GM19035 (cell line): ENCODE measurements at regions not wholly inside any gene's neighbourhood (a gene's known extent, or its start where the extent isn't known, plus 50 kb on each side); places are given as distances from the start of the nearest gene placed in this dataset.
A peak's percentile ranks its signal among the peaks of the same experiment; 100 is the strongest.

Experiments used
- ATAC-seq: cut with Tn5 transposase; IDR thresholded peaks from one replicate; pipeline ENCODE4 v1.9.1; 2021; ENCODE audit not compliant: unreplicated experiment

DNA sequence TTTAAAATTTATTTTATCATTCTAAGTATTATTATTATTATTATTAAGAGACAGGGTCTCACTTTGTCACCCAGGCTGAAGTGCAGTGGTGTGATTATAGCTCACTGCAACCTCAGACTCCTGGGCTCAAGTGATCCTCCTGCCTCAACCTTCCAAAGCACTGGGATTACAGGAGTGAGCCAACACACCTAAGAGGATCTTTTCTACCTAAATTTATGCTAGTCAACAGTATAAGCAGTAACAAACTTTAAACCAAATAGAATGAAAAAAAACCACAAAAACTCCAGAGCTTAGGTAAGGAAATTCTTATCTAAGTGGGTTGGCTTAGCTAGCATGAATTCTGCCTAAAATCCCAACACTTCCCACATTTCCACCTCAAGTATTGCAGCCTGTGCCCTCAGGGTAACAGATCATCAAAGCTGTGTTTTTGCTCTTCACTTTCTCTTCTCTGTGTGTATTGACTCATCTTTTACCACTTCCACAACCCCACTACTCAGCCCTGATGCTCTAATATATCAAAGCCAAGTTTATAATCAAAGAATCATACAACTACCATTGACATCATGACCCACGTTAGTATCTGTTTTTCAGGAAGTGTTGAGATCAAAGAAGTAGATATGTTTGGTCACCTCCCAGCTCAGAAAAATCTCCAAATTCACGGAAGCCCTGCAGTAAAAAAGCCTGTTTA is 93.7 kb upstream of the SPON1 start:
- no peak for ATAC-seq

DNA sequence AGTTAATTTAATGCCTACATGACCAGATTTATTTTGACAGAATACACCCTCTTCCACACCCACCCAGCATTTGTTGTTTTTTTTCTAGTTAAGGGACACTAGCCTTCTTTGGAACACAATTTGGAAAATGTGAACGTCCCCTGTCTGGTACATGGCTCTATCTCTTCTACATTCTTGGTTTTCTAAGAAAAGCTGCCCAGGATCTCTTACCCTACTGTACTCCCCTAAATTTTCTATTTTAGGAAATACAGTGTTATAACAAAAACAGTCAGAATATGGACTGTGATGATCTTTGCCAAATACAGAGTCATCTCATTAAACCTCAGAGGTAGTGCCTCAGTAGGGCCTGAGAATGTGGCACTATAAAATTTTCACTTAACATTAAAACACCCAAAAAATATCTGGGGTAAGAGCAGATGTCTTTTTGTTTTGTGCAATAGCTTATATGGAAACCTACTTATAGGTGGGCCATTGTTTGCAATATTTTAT is 93.1 kb upstream of the SPON1 start:
- no peak for ATAC-seq

DNA sequence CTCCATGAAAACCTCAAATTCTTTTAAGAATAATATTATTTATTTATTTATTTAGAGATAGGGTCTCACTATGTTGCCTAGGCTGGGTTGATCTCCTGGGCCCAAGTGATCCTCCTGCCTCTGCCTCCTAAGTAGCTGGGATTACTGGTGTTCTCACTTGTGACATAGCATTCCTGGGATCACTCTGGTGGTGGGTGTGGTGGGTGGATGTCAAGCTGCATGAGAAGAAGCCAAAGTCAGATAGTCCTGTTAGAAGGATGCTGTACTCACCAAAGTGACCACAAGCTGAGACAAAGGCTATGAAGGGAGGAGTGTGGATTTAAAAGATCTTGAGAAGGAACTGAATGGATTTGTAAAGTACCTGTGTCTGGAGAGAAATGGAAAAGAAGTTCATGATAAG is 87.9 kb upstream of the SPON1 start:
- ATAC-seq = no peak

DNA sequence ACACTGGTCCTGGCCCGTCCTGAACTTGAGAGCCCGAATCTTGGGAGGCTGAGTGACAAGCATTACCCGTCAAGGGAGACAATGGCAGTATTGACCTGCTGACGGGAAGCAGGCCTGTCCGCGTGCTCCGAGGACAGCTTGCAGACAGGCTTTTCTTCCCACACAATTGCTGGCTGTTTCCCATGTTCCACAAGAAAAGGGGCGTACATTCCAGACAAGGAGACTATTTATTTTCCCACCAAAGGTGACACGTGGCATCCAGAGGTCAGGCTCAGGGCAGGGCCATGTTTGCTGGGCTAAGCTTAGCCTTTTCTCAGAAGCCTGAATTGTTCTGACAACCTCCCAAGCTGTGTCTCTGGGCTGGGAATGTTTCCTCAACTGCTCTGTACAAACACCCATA is 86.9 kb upstream of the SPON1 start:
- ATAC-seq = no peak

DNA sequence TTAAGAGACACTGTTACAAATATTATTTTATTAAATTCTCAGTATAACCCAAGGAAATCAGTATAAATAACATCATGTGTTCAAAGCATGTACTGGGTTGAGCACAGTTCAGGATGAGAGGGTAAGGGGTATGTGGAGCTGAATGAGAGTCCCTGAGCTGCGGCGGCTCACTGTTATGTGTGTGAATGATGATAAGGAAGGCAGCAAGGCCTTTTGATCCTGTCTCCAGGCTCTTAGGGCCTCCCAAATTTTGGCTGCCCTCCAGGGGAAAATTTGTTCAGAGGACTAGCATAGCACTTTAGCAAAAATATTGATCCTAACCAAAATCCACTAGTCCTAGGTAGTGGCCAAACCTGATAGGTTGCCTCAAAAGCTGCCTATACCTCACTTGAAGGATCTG is 86.1 kb upstream of the SPON1 start:
- ATAC-seq = no peak

DNA sequence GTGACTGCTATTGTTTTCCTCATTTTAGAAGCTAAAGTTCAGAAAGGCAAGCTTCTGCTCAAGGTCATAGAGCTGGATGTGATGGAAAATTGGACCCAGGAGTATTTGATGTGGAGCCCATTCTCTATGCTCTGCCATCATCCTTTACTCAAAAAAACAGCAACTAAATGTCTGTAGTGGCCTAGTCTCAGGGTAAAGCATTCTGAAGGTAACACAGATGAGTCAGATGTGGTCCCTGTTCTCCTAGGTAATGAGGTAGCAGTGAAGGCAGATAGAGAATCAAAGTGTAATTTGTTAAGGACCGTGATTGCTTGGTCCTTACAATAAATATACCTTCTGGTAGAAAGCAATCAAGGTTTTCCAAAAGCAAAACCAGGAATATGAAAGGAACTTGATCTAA is 84.4 kb upstream of the SPON1 start:
- ATAC-seq = no peak

DNA sequence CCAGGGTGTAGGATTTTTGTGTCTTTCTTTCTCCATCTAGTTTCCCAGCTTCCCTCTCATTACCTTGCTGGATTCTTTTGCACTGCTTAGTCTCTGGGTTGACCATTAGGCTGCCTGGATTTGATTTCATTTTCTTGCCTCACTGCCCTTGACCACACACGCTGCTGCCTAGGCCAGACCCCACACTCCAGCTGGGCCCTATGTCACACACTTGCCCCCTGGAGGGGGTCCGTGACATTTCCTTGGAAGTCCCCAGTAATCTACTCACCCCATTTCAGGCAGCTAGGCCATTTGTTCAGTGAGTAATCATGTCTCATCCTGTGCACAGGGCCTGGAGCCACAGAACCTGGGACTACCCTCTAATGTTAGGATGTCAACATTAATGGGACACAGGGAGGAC is 81.9 kb upstream of the SPON1 start:
- no peak for ATAC-seq

DNA sequence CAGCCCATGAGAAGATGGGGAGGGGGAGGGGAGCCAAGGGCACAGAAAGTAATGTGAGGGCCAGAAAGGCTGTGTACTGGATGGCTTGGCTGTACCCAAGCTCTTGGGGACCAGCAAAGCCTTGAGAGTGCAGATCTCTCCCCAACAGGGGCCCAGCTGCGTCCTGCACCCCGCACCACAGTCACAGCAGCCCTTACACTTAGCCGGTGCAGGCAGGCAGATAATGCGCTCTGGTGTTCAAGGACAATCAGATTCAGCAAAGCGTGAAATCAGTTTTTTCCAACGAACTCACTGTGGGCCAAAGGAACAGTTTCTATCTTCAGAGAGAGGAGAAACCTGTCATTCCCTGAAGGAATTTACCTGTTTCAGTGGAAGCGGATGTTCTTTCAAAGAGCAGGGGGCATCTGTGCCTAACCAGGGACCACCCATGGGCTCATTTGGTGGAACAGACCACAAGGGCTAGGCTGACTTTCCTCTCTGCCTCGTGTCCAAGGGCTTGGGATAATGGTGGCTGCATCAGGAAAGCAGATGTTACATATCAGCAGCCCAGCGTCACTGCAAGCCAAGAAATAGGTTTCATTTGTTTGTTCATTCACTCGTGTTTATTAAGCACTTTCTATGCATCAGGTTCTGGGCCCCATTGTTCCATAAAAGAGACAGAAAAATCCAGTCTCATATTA is 81.2 kb upstream of the SPON1 start:
- ATAC-seq = no peak

DNA sequence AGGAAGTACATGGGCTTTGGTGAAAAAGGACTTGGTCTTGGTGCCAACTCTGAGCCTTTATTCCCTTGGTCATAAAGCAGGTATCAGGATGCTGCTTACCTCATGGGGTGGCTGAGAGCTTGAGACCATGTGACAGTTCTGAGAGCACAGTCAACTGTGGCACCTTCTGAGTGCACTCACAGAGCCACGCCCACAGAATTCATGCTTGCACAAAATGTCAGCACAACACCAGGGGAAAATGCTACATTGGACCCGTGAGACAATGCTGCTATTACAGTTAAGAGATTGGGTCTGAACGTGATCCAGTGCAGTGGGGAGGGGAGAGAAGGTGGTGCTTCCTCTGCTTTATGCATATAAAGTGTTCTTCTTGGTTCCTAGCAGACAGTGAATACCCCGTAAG is 79.5 kb upstream of the SPON1 start:
- peak; percentile 60 for ATAC-seq

DNA sequence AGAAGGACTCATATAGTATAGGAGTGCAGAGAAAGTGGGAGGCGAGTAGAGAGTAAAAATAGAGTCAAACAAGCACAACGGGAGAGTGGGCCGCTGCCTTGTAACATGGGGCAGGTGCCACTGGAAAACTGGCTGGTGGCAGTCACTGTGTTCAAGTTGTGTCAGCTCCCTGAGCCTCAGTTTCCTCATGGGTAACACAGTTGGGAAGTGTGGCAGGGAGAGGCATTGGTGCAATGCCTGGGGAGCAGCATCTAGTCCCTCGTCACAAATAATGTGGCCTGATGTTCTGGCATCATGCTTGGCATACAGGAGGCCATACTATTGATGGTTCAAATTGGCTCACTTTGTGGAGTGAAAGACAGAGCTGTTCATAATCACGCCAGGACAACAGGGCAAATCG is 78.9 kb upstream of the SPON1 start:
- ATAC-seq = no peak

DNA sequence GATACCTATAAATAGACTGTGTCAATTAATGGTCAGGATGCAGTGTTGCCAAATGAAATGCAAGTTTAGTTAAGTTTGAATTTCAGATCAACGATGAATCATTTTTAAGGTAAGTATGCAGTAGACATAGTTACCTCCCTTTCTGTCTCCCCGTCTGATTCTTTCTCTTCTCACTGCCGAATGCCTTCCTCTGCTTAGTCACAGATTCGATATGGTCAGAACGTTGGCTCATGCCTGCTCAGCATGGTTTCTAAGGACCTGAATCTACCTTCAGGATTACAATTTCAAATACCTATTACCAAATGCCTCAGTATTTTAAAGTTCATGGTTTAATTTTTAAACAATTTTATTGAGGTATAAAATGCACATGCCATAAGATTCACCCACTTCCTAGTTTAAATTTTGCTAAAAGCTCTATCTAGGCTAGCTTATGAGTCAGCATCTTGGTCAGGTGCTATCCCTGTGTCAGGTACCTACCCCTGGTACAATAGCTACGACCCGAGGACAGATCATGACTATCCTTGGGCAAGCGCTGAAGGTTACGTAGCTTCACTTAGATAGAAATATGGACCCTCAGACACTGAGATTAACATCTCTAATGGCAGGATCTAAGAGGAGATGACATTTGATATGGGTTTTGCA is 78.2 kb upstream of the SPON1 start:
- ATAC-seq = no peak

DNA sequence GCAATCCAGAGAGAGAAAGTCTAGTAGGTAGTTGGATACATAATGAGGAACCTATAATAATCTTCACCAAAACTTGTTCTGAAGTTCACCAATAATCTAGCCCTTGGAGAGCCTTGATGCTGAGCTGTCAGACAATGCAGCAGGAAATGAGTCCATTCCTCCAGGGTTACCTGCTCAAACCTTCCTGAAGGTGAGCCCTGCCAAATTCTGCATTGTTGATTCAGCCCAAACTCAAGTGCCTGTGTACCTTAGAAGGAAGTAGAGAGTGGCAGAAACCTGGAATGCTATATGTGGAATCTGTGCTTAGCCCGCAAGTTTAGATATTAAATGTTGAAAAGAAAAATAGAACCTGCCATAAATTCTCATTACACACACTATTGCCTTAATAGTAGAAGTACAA is 77.4 kb upstream of the SPON1 start:
- ATAC-seq = no peak

DNA sequence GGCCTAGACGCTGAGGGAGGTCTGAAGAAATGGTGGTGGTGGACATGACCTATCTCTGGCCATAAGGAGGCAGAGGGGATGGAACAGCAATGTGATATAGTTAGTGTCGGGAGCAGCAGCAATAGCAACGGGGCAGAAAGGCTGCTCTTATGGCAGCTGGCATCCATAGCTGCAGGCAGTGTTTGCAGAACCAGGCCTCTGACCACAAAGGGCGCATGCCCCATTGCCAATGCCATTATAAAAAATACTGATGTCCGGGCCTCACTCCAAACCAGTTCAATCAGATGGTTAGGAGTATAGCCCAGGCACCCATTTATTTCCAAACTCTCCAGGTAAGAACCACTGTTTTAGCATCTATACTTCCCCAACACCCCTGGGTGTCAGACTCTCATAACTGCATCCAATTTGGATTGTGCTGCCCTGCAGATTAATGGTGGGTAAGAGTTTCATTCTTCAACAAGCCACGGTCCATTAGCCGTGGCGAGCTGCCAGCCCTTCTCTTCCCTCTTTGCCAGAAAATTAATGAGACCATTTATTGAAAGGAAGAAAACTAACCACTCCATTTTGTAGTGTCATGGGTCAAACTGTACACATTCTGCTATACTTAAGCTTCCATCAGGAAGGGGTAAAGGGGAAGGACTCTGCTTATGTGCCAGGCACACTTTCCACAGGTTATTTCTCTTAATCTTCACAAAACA is 72.8 kb upstream of the SPON1 start:
- no peak for ATAC-seq

DNA sequence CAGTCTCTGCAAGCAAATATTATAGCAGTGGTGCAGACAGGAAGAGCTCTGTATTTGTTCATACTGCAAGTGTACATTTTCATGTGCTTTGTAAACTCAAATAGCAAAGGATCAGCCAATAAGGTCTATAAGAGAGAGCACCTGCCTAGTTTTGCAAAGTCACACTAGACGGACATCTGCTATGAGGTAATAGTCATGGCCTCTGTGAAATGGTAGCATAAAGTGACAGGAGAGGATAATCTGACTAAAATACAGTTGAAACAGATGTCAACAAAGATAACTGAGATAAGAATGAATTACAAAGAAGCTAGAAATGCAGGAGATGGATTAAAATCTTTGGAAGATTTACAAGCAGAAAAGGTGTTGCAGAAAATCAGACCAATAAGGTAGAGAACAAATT is 70.6 kb upstream of the SPON1 start:
- no peak for ATAC-seq

DNA sequence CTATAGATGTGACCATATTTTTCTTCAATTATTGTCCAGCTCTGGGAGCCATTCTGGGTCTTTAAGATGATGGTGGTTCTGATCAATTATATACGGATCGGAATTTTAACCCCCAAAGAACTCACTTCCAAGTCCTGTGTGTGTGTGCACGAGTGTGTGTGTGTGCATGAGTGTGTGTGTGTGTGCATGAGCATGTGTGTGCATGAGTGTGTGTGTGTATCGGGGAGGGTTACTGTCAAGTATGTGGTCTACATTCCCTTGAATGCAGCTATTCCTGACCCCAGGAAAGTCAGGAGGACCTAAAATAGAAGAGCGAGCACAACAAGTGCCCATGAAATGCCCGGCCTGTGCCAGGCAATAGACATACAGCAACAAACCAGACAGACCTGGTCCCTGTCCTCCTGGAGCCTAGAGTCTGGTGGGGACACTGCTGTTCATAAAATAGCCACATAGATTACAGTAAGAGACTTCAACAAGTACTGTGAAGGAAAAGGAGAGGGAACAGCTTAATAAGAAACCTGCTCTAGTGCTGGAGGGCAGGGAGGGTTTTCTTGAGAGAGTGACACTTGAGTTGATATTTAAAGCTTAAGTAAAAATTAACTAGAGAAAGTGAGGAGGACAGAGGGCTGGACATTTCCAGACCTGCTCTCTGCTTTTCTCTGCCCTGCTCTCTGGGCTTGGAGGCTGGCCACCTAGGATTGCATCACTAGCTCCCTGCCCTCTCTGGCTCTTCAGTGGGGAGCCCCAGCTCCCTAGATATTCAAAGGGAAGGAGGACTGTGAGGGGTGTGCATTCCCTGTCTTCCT is 66.1 kb upstream of the SPON1 start:
- no peak for ATAC-seq

DNA sequence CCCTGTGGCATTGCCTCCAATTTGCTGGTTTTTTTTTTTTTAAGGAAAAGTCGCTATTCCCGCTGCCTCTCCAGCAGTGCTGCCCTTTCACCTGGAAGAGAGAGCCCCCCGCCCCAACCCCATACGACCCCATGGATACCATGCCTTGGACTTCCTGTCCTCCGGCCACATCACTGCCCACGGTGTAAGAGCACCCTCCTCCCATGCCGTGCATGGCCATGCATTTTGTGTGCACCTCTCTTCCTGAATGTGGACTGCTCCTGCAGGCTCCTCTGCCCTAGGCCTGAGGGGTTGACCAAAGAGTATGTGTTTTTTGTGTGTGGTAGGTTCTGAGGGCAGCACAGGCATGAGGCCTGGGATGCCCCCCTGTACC is 65.6 kb upstream of the SPON1 start:
- ATAC-seq = no peak

DNA sequence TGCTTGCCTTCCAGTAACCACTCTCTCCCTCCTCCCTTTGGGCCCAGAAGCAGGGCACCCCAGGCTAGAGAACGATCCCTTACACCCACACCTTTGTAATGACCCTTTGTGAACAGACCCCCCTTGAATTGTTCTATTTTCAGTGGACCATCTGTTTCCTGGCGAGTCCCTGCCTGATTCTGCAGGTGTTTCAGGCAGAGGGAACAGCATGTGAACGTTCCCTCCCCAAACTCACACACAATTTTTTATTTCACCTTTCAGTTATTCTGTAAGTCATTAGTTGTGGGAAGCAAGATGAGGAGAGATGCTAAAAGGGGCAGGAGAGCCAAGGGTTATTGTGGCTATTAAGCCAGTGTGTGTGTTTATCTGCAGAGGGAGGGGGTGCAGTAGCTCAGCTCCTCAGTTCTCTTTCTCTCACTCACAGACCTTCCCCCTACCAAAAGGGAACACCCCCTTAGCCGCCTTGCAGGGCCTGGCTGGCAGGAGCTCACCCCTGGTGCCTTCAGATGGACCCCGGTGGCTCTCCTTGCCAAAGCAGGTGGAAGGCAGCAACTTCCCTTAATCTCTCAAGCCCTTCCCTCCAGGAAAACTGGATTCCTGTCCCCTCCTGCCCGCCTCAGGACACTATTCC is 64.8 kb upstream of the SPON1 start:
- ATAC-seq = no peak

DNA sequence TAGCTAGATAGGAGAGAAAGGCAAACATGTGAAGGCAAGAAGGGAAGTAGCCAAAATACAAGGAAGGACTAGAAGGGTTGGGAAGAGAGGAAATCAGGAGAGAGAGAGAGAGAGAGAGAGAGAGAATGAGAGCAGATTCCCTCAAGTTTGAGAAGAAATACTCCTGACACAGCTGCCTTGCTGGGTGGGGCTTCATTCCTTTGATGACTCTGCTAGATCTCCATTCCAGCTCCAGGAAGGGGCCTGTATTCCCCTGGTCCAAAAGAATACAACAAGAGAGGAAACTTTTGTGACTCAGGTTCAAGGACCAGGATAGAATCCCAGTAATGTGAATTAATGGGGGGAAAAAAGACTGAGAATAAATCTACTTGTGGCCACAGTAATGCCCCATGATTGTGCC is 62.9 kb upstream of the SPON1 start:
- ATAC-seq = no peak

DNA sequence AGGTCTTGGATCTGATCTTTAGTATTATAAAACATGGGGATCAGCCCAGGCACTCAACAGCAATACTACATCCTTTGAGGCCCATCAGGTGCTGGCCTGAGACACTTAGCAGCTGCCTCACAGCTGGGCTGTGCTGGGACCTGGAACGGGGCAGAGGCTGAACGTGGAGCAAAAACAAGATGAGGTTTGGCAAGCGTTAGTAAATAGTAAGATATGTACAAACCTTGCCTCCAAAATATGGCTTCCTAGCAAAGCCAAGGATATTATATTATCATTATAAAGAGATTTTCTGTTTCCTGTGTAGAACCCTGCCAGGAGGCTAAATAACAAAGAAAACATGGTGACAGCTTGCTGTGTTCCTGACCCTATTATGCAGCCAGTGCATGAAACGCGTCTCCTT is 60.0 kb upstream of the SPON1 start:
- ATAC-seq = no peak

DNA sequence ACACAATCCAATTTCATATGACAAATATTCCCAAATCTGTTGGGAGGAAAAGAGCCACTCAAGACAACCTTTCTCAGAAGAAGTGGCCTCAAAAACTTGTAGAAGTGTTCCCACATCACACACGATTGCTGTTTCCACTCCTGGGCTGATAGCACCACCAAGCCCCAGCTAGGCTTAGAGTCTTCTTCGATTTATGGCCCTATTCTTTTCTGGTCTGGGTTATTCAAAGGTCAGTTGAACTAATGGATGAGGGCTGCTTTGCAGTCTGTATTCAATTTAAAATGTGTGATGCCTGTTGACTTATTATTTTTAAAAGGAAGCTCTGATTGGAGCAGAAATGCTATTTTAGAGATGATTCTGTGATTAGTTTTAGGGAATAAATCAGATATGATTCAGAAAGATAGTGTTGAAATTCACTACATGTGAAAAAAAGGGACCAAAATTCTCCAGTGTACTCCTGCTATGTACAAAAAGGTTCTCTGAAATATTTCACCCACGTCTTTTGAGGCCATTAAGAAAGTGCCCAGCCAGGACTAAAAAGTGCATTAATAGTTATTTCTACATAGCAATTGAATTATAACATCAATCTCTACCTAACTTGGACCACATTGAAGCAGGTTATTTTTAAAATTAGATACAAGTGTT is 57.3 kb upstream of the SPON1 start:
- no peak for ATAC-seq
